C4-2B (cell line): ENCODE measurements at regions not wholly inside any gene's neighbourhood (a gene's known extent, or its start where the extent isn't known, plus 50 kb on each side); places are given as distances from the start of the nearest gene placed in this dataset.

Source experiments
- H3K27ac ChIP-seq: fragments of 450-650 bp; 2 replicates; pipeline ENCODE4 v1.5.1; 2017
- CTCF ChIP-seq: fragments of 450-650 bp; conservative IDR thresholded peaks from 2 replicates; pipeline ENCODE4 v1.5.1; 2017; ENCODE audit warnings: mild to moderate bottlenecking
- ZFX ChIP-seq: fragments of 450-650 bp; IDR thresholded peaks from 2 replicates; pipeline ENCODE4 v1.6.1; 2017

GRCh38 chr2:198417836-198418235 lies 613.4 kb downstream of the PLCL1 start:
- TF ChIP-seq ZFX (no peak), CTCF (no peak)
- H3K27ac ChIP-seq, result no peak overlapping the region

- no peak overlapping the region for H3K27ac ChIP-seq
- TF ChIP-seq CTCF (no peak), ZFX (no peak)
These were observed 610.6 kb downstream of the PLCL1 start for GRCh38 chr2:198414976-198415375.

- TF ChIP-seq CTCF, result no peak
- TF ChIP-seq ZFX, result no peak
- H3K27ac ChIP-seq, result no peak overlapping the region
These were observed 607.5 kb downstream of the PLCL1 start for GRCh38 chr2:198411936-198412335.

- TF ChIP-seq CTCF (no peak), ZFX (no peak)
These were observed 603.8 kb downstream of the PLCL1 start for GRCh38 chr2:198408171-198408570.

GRCh38 chr2:198405311-198405710 lies 600.9 kb downstream of the PLCL1 start:
- TF ChIP-seq ZFX, result no peak
- TF ChIP-seq CTCF, result no peak
- H3K27ac ChIP-seq, result no peak overlapping the region

More at GRCh38 chr2:198408171-198408570, 603.8 kb downstream of the PLCL1 start:
- no peak overlapping the region for H3K27ac ChIP-seq

- H3K27ac ChIP-seq, result no peak overlapping the region
- TF ChIP-seq ZFX, result no peak
- no peak for TF ChIP-seq CTCF
These were observed 597.3 kb downstream of the PLCL1 start for GRCh38 chr2:198401644-198402043.

GRCh38 chr2:198400999-198401398 lies 596.6 kb downstream of the PLCL1 start:
- no peak overlapping the region for H3K27ac ChIP-seq
- no peak for TF ChIP-seq ZFX
- no peak for TF ChIP-seq CTCF
